Mesothelial cell of epicardium (in vitro differentiated cells): ENCODE measurements at regions not wholly inside any gene's neighbourhood (a gene's known extent, or its start where the extent isn't known, plus 50 kb on each side); places are given as distances from the start of the nearest gene placed in this dataset.
"Not testable (repeated sequence)": the region's sequence is repeated elsewhere in the genome, so short reads cannot be mapped to it uniquely, and the experiment has no call there.

Source experiments
- DNase-seq, 2 experiments: peaks; one replicate each; pipeline ENCODE4 v3.0.0; 2021; ENCODE audit warnings: low spot score in 2 of 2; ENCODE audit not compliant: unreplicated experiment in 2 of 2
- H3K27ac Mint-ChIP-seq: 2 replicates; pipeline ENCODE4 v1.8.0; 2021; ENCODE audit warnings: mixed read lengths
- H3K27me3 Mint-ChIP-seq: 2 replicates; pipeline ENCODE4 v1.8.0; 2021; ENCODE audit warnings: low read depth, mixed read lengths
- H3K36me3 Mint-ChIP-seq: 2 replicates; pipeline ENCODE4 v1.8.0; 2021; ENCODE audit warnings: mixed read lengths
- H3K4me1 Mint-ChIP-seq: 2 replicates; pipeline ENCODE4 v1.8.0; 2021; ENCODE audit warnings: mixed read lengths
- H3K4me3 Mint-ChIP-seq: 2 replicates; pipeline ENCODE4 v1.8.0; 2021; ENCODE audit warnings: mild to moderate bottlenecking, moderate library complexity, mixed read lengths
- H3K9me3 Mint-ChIP-seq: 2 replicates; pipeline ENCODE4 v1.8.0; 2021; ENCODE audit warnings: mixed read lengths
- TF ChIP-seq, protein P1 (sequence below): fragments of 200-600 bp; sonication (generic); IDR thresholded peaks from one replicate; pipeline ENCODE4 v1.5.0; 2021; ENCODE audit warnings: antibody characterized with exemption; ENCODE audit not compliant: unreplicated experiment

- Mint-ChIP-seq H3K4me3 (no peak overlapping the region), H3K9me3 (no peaks in the 10 kb centered on the region), H3K27ac (peak overlapping the region; percentile 63), H3K36me3 (no peaks in the 10 kb centered on the region), H3K27me3 (no peaks in the 10 kb centered on the region), H3K4me1 (peaks cover 51% of the 10 kb centered on the region)
- TF ChIP-seq, protein P1, sequence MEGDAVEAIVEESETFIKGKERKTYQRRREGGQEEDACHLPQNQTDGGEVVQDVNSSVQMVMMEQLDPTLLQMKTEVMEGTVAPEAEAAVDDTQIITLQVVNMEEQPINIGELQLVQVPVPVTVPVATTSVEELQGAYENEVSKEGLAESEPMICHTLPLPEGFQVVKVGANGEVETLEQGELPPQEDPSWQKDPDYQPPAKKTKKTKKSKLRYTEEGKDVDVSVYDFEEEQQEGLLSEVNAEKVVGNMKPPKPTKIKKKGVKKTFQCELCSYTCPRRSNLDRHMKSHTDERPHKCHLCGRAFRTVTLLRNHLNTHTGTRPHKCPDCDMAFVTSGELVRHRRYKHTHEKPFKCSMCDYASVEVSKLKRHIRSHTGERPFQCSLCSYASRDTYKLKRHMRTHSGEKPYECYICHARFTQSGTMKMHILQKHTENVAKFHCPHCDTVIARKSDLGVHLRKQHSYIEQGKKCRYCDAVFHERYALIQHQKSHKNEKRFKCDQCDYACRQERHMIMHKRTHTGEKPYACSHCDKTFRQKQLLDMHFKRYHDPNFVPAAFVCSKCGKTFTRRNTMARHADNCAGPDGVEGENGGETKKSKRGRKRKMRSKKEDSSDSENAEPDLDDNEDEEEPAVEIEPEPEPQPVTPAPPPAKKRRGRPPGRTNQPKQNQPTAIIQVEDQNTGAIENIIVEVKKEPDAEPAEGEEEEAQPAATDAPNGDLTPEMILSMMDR: no peak
- no peak for DNase-seq
Observed at GRCh38 chr4:31020363-31020762, 300.2 kb downstream of the PCDH7 start.

- TF ChIP-seq, protein P1: no peak
- H3K36me3 Mint-ChIP-seq: no peaks in the 10 kb centered on the region
- peaks cover 49% of the 10 kb centered on the region for H3K4me1 Mint-ChIP-seq
- no peaks in the 10 kb centered on the region for H3K27me3 Mint-ChIP-seq
- DNase-seq: no peak
- H3K4me3 Mint-ChIP-seq: no peak overlapping the region
- no peaks in the 10 kb centered on the region for H3K9me3 Mint-ChIP-seq
- H3K27ac Mint-ChIP-seq: peak overlapping the region; percentile 63
Observed at GRCh38 chr4:31021008-31021407, 300.8 kb downstream of the PCDH7 start.

DNA sequence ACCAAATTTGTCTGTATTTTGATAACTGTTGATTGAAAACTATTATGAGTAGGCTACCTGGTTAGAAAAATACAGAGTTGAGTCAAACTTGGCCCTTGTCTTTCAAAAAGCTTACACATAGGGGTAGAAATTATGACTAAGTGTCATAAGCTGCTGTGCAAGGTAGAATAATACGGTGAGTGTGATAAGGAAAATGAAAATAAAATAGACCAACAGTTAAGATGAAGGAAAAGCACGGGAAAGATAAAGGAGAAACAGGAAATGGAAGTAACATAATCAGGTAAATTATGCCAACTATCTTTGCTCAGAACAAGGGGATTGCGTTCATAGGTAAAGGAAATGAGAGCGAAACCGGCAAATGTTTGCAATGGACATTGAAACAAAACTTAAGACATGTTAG lies 302.5 kb downstream of the PCDH7 start:
- Mint-ChIP-seq H3K27ac (no peak overlapping the region), H3K4me3 (no peak overlapping the region), H3K4me1 (peaks cover 48% of the 10 kb centered on the region), H3K36me3 (no peaks in the 10 kb centered on the region), H3K9me3 (no peaks in the 10 kb centered on the region), H3K27me3 (no peaks in the 10 kb centered on the region)
- DNase-seq: no peak
- TF ChIP-seq, protein P1: no peak

GRCh38 chr4:31023109-31023508 lies 302.9 kb downstream of the PCDH7 start:
- H3K9me3 Mint-ChIP-seq: no peaks in the 10 kb centered on the region
- H3K4me3 Mint-ChIP-seq: no peak overlapping the region
- DNase-seq: no peak
- TF ChIP-seq, protein P1: no peak
- no peak overlapping the region for H3K27ac Mint-ChIP-seq
- no peaks in the 10 kb centered on the region for H3K27me3 Mint-ChIP-seq
- no peaks in the 10 kb centered on the region for H3K36me3 Mint-ChIP-seq
- H3K4me1 Mint-ChIP-seq: peaks cover 48% of the 10 kb centered on the region

GRCh38 chr4:31023742-31024141 lies 303.6 kb downstream of the PCDH7 start:
- no peaks in the 10 kb centered on the region for H3K27me3 Mint-ChIP-seq
- H3K4me1 Mint-ChIP-seq: peaks cover 48% of the 10 kb centered on the region
- TF ChIP-seq, protein P1: no peak

DNA sequence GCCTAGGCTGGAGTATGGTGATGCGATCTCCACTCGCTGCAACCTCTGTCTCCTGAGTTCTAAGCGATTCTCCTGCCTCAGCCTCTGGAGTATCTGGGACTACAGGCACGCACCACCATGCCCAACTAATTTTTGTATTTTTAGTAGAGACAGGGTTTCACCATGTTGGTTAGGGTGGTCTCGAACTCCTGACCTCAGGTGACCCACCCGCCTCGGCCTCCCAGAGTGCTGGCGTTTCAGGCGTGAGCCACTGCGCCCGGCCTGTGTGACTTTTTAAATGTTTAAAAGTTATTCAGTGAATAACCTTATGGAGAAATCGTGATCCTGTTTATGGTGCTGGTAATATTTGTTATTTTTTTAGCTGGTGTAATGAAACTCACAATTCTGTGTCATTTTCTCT lies 304.6 kb downstream of the PCDH7 start:
- H3K9me3 Mint-ChIP-seq, H3K27me3 Mint-ChIP-seq, H3K4me3 Mint-ChIP-seq, H3K36me3 Mint-ChIP-seq, DNase-seq: not testable (repeated sequence)
- Mint-ChIP-seq H3K4me1 (peaks cover 45% of the 10 kb centered on the region), H3K27ac (peak overlapping the region; percentile 48)

More at GRCh38 chr4:31023742-31024141, 303.6 kb downstream of the PCDH7 start:
- no peak for DNase-seq
- Mint-ChIP-seq H3K4me3 (no peak overlapping the region), H3K9me3 (no peaks in the 10 kb centered on the region), H3K36me3 (no peaks in the 10 kb centered on the region), H3K27ac (no peak overlapping the region)
